Choroid plexus epithelial cell (primary cell): ENCODE measurements at regions not wholly inside any gene's neighbourhood (a gene's known extent, or its start where the extent isn't known, plus 50 kb on each side); places are given as distances from the start of the nearest gene placed in this dataset.
"Not testable (repeated sequence)": the region's sequence is repeated elsewhere in the genome, so short reads cannot be mapped to it uniquely, and the experiment has no call there.

Experiments
- DNase-seq: peaks from one replicate; pipeline ENCODE4 v3.0.0-alpha.2; 2010; ENCODE audit warnings: low read depth
- H3K4me3 ChIP-seq: 2 replicates; pipeline ENCODE4 v1.5.1; 2011; ENCODE audit warnings: low read depth, mild to moderate bottlenecking, control low read depth, low read length, moderate library complexity
- CTCF ChIP-seq: conservative IDR thresholded peaks from 2 replicates; pipeline ENCODE4 v1.5.1; 2011; ENCODE audit warnings: low read depth, mild to moderate bottlenecking, control low read depth, inconsistent platforms, low read length, moderate library complexity

GRCh38 chr12:118544569-118544968 is 168.2 kb downstream of the SUDS3 start:
- no peak overlapping the region for H3K4me3 ChIP-seq
- DNase-seq, result peak; percentile 2
- TF ChIP-seq CTCF, result no peak

- not testable (repeated sequence) for H3K4me3 ChIP-seq, DNase-seq
Measured at GRCh38 chr12:118547606-118548005, 171.3 kb downstream of the SUDS3 start.

GRCh38 chr12:118548887-118549509 is 172.6 kb downstream of the SUDS3 start:
- no peak for DNase-seq
- no peak overlapping the region for H3K4me3 ChIP-seq
- no peak for TF ChIP-seq CTCF

- no peak for DNase-seq
- no peak for TF ChIP-seq CTCF
- no peak overlapping the region for H3K4me3 ChIP-seq
Measured at GRCh38 chr12:118549510-118549980, 173.2 kb downstream of the SUDS3 start.

GRCh38 chr12:118553856-118554504 is 177.6 kb downstream of the SUDS3 start:
- H3K4me3 ChIP-seq, result no peak overlapping the region
- no peak for TF ChIP-seq CTCF
- no peak for DNase-seq

GRCh38 chr12:118558941-118559340 is 182.6 kb downstream of the SUDS3 start:
- H3K4me3 ChIP-seq, result no peak overlapping the region
- DNase-seq, result no peak
- TF ChIP-seq CTCF, result no peak

GRCh38 chr12:118560733-118561132 is 184.4 kb downstream of the SUDS3 start:
- no peak for DNase-seq
- H3K4me3 ChIP-seq, result no peak overlapping the region
- TF ChIP-seq CTCF, result no peak
